Prostate gland (tissue), 2 donors: ENCODE measurements at regions not wholly inside any gene's neighbourhood (a gene's known extent, or its start where the extent isn't known, plus 50 kb on each side); places are given as distances from the start of the nearest gene placed in this dataset.

ENCODE experiments used
- POLR2A ChIP-seq: fragments of 450-650 bp; IDR thresholded peaks from one replicate; pipeline ENCODE4 v1.6.1; 2016; ENCODE audit warnings: antibody characterized with exemption, mild to moderate bottlenecking
- TF ChIP-seq, protein P1 (sequence below), 4 experiments: fragments of 200-600 bp in 2 of 4; fragments of 450-650 bp in 2 of 4; sonication (generic) in 2 of 4; IDR thresholded peaks; 1 replicate in 3 of 4; 2 replicates in 1 of 4; pipeline ENCODE4 v1.5.1; 2016 to 2019; ENCODE audit warnings: antibody characterized with exemption in 4 of 4, mild to moderate bottlenecking in 2 of 4, moderate library complexity in 2 of 4

DNA sequence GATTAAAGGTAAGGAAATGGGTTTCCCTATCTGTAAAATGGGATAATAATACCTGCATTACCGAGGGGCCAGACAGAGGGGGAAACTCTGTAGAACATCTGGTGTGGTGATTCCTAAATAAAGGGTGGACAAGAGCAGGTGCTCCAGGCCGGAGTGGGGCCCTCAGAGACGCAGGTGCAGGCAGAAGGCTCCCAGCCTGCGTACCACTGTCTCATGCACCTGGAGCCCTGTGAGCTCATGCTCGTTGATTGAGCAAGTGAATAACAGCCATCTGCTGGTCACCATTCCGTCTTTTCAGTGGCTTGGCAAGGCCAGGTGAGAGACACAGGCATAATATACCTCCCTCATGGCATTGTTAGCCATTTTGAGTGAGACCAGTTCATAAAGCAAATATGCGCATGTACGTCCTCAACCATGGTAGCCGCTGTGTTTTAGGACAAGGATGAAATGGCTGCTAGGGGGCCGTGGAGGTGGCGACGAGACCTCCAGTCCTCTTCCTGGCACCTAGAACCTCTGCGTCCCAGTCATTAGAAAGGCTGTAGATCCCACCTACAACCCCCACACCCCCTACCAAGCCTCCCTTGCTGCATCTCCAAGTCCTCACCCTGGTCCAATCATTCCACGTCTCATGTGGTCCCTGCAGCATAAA is 198.0 kb upstream of the MVB12B start:
- TF ChIP-seq, protein P1, sequence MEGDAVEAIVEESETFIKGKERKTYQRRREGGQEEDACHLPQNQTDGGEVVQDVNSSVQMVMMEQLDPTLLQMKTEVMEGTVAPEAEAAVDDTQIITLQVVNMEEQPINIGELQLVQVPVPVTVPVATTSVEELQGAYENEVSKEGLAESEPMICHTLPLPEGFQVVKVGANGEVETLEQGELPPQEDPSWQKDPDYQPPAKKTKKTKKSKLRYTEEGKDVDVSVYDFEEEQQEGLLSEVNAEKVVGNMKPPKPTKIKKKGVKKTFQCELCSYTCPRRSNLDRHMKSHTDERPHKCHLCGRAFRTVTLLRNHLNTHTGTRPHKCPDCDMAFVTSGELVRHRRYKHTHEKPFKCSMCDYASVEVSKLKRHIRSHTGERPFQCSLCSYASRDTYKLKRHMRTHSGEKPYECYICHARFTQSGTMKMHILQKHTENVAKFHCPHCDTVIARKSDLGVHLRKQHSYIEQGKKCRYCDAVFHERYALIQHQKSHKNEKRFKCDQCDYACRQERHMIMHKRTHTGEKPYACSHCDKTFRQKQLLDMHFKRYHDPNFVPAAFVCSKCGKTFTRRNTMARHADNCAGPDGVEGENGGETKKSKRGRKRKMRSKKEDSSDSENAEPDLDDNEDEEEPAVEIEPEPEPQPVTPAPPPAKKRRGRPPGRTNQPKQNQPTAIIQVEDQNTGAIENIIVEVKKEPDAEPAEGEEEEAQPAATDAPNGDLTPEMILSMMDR (IDR thresholded peaks at IDR 0.05) = no peak
- no peak for TF ChIP-seq POLR2A
